ENCODE measurements at regions not wholly inside any gene's neighbourhood (a gene's known extent, or its start where the extent isn't known, plus 50 kb on each side); places are given as distances from the start of the nearest gene placed in this dataset.

GRCh38 chr6:166006900-166007301 lies 160.8 kb downstream of the TBXT start:
- Histone ChIP-seq H2AFZ (ENCODE audit: low read length) (no peak overlapping the region), H3K79me2 (ENCODE audit: low read length) (no peaks in the 10 kb centered on the region), H3F3A (ENCODE audit: low read length, unreplicated experiment) (no peaks in the 10 kb centered on the region), H3K4me3 (ENCODE audit: low read length) (no peak overlapping the region), H3K9me3 (ENCODE audit: low read length) (no peaks in the 10 kb centered on the region), H3K9me2 (replicated peaks; ENCODE audit: low read length) (no peaks in the 10 kb centered on the region), H4K20me1 (ENCODE audit: low read length) (no peaks in the 10 kb centered on the region), H3K4me1 (ENCODE audit: insufficient read depth, low read length) (no peaks in the 10 kb centered on the region), H3K4me2 (ENCODE audit: low read length) (no peak overlapping the region), H3K27ac (ENCODE audit: low read length) (no peak overlapping the region), H3K27me3 (ENCODE audit: low read length) (peaks cover 20% of the 10 kb centered on the region), H3K9ac (ENCODE audit: low read length) (no peak overlapping the region), H3K36me3 (ENCODE audit: low read depth, low read length) (no peaks in the 10 kb centered on the region)
- no TSS peak for BruUV-seq (replicated peaks)
- ATAC-seq (no peak), DNase-seq (no peak)
- TF ChIP-seq, protein P1, sequence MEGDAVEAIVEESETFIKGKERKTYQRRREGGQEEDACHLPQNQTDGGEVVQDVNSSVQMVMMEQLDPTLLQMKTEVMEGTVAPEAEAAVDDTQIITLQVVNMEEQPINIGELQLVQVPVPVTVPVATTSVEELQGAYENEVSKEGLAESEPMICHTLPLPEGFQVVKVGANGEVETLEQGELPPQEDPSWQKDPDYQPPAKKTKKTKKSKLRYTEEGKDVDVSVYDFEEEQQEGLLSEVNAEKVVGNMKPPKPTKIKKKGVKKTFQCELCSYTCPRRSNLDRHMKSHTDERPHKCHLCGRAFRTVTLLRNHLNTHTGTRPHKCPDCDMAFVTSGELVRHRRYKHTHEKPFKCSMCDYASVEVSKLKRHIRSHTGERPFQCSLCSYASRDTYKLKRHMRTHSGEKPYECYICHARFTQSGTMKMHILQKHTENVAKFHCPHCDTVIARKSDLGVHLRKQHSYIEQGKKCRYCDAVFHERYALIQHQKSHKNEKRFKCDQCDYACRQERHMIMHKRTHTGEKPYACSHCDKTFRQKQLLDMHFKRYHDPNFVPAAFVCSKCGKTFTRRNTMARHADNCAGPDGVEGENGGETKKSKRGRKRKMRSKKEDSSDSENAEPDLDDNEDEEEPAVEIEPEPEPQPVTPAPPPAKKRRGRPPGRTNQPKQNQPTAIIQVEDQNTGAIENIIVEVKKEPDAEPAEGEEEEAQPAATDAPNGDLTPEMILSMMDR (conservative IDR thresholded peaks at IDR 0.05; ENCODE audit: low read depth, low read length): no peak
- TF ChIP-seq EZH2 (IDR thresholded peaks at IDR 0.05; ENCODE audit: low read length, unreplicated experiment): no peak
- no peak for TF ChIP-seq EZH2phosphoT487 (IDR thresholded peaks at IDR 0.05; ENCODE audit: borderline replicate concordance, low read length)
- intact Hi-C loops (cut with micrococcal nuclease): no loop called here
- CTCF ChIA-PET: no interaction called here
- POLR2A ChIA-PET (ENCODE audit: unreplicated experiment): no interaction called here

GRCh38 chr6:166005944-166006899 lies 161.4 kb downstream of the TBXT start:
- CTCF ChIA-PET: no interaction called here
- TF ChIP-seq EZH2 (IDR thresholded peaks at IDR 0.05; ENCODE audit: low read length, unreplicated experiment) (no peak), EZH2phosphoT487 (IDR thresholded peaks at IDR 0.05; ENCODE audit: borderline replicate concordance, low read length) (no peak)
- TF ChIP-seq, protein P1 (conservative IDR thresholded peaks at IDR 0.05; ENCODE audit: low read depth, low read length): no peak
- Histone ChIP-seq H3K9ac (ENCODE audit: low read length) (no peak overlapping the region), H3F3A (ENCODE audit: low read length, unreplicated experiment) (no peaks in the 10 kb centered on the region), H3K4me2 (ENCODE audit: low read length) (no peak overlapping the region), H3K9me2 (replicated peaks; ENCODE audit: low read length) (no peaks in the 10 kb centered on the region), H3K36me3 (ENCODE audit: low read depth, low read length) (no peaks in the 10 kb centered on the region), H3K27ac (ENCODE audit: low read length) (no peak overlapping the region), H3K4me1 (ENCODE audit: insufficient read depth, low read length) (no peaks in the 10 kb centered on the region), H3K4me3 (ENCODE audit: low read length) (no peak overlapping the region), H3K27me3 (ENCODE audit: low read length) (peaks cover 25% of the 10 kb centered on the region), H4K20me1 (ENCODE audit: low read length) (no peaks in the 10 kb centered on the region), H3K79me2 (ENCODE audit: low read length) (no peaks in the 10 kb centered on the region), H3K9me3 (ENCODE audit: low read length) (no peaks in the 10 kb centered on the region), H2AFZ (ENCODE audit: low read length) (no peak overlapping the region)
- no peak for DNase-seq
- intact Hi-C loops (cut with micrococcal nuclease): no loop called here
- ATAC-seq: no peak
- POLR2A ChIA-PET (ENCODE audit: unreplicated experiment): no interaction called here
- no TSS peak for BruUV-seq (replicated peaks)

- Histone ChIP-seq H3K9me2 (replicated peaks; ENCODE audit: low read length) (no peaks in the 10 kb centered on the region), H3F3A (ENCODE audit: low read length, unreplicated experiment) (no peaks in the 10 kb centered on the region), H3K79me2 (ENCODE audit: low read length) (no peaks in the 10 kb centered on the region), H3K4me2 (ENCODE audit: low read length) (no peak overlapping the region), H3K4me3 (ENCODE audit: low read length) (no peak overlapping the region), H3K9ac (ENCODE audit: low read length) (no peak overlapping the region), H3K9me3 (ENCODE audit: low read length) (no peaks in the 10 kb centered on the region), H4K20me1 (ENCODE audit: low read length) (no peaks in the 10 kb centered on the region), H3K27me3 (ENCODE audit: low read length) (peaks cover 25% of the 10 kb centered on the region), H2AFZ (ENCODE audit: low read length) (no peak overlapping the region), H3K27ac (ENCODE audit: low read length) (no peak overlapping the region), H3K4me1 (ENCODE audit: insufficient read depth, low read length) (no peaks in the 10 kb centered on the region), H3K36me3 (ENCODE audit: low read depth, low read length) (no peaks in the 10 kb centered on the region)
- ATAC-seq (no peak), DNase-seq (no peak)
- TF ChIP-seq, protein P1 (conservative IDR thresholded peaks at IDR 0.05; ENCODE audit: low read depth, low read length): no peak
- no peak for TF ChIP-seq EZH2phosphoT487 (IDR thresholded peaks at IDR 0.05; ENCODE audit: borderline replicate concordance, low read length)
- TF ChIP-seq EZH2 (IDR thresholded peaks at IDR 0.05; ENCODE audit: low read length, unreplicated experiment): no peak
- ChIA-PET POLR2A (ENCODE audit: unreplicated experiment) (no interaction called here), CTCF (no interaction called here)
- BruUV-seq (replicated peaks): no TSS peak
- intact Hi-C loops (cut with micrococcal nuclease): no loop called here
These were observed 162.2 kb downstream of the TBXT start for GRCh38 chr6:166005401-166005943.
